ENCODE measurements at regions not wholly inside any gene's neighbourhood (a gene's known extent, or its start where the extent isn't known, plus 50 kb on each side); places are given as distances from the start of the nearest gene placed in this dataset.

DNA sequence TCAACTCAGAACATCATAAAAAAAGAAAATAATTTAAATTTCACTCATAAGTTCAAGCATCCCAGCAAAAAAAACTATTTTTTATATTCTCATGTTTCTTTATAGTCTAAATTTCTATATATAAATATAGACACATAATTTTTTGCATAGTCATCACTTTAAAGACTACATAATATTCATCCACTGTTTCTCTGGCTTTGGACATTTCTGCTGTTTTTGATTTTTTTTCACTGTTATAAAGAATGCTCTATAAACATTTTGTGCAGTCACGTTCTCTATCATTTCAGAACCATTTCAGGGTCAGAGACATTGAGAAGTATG, 59.7 kb upstream of the CLPB start:
- H3K4me3 ChIP-seq (ENCODE audit: low read length), result no peak overlapping the region
- no peak for DNase-seq (ENCODE audit: low read depth)
- TF ChIP-seq, protein P1, sequence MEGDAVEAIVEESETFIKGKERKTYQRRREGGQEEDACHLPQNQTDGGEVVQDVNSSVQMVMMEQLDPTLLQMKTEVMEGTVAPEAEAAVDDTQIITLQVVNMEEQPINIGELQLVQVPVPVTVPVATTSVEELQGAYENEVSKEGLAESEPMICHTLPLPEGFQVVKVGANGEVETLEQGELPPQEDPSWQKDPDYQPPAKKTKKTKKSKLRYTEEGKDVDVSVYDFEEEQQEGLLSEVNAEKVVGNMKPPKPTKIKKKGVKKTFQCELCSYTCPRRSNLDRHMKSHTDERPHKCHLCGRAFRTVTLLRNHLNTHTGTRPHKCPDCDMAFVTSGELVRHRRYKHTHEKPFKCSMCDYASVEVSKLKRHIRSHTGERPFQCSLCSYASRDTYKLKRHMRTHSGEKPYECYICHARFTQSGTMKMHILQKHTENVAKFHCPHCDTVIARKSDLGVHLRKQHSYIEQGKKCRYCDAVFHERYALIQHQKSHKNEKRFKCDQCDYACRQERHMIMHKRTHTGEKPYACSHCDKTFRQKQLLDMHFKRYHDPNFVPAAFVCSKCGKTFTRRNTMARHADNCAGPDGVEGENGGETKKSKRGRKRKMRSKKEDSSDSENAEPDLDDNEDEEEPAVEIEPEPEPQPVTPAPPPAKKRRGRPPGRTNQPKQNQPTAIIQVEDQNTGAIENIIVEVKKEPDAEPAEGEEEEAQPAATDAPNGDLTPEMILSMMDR (conservative IDR thresholded peaks at IDR 0.05; ENCODE audit: low read depth, low read length), result no peak

DNA sequence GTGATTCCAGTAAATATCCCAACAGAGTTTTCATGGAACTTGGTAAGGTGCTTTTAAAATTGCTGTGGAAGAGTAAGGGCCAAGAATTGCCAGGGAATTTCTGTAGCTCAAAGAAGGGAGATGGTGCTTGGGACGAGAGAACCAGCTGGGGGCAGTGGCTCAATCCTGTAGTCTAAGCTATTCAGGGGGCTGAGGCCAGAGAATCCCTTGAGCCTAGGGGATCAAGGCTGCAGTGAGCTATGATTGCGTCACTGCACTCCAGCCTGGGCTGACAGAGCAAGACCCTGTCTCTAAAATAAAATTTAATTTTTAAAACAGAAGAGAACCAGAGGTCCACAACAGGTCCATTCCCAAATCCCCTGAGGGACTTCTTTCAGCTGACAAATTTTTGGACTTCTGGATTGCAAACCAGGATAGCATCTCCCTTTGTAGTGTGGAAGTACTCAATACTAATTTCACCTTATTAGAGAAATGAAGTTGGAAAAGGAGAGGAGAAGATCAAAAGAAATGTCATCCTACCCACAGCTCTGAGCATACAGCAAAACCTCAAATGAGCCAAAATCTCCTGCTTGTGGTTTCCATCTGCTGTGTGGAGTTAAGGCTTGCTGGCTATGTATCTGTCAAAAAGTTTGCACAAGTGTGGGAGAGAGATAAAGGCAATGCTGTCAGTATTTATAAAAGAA, 59.2 kb upstream of the CLPB start:
- H3K4me3 ChIP-seq (ENCODE audit: low read length), result no peak overlapping the region
- TF ChIP-seq, protein P1 (conservative IDR thresholded peaks at IDR 0.05; ENCODE audit: low read depth, low read length), result no peak
- DNase-seq (ENCODE audit: low read depth), result no peak

DNA sequence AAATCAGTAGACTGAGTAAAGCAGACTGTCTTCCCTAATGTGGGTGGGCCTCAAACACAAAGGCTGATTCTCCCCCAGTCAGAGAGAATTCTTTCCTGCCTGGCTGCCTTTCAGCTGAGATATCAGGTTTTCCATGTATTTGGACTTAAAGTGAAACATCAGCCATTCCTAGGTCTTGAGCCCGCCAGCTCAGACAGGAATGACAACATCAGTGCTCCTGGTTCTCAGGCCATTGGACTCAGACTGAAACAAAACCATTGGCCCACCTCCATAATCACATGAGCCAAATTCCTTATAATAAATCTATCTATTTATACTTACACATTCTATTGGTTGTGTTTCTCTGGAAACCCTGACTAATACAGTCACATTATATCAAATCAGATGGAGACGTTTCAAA, 56.7 kb upstream of the CLPB start:
- TF ChIP-seq, protein P1 (conservative IDR thresholded peaks at IDR 0.05; ENCODE audit: low read depth, low read length), result no peak
- H3K4me3 ChIP-seq (ENCODE audit: low read length), result no peak overlapping the region
- DNase-seq (ENCODE audit: low read depth), result peak; percentile 57

All from retinal pigment epithelial cell (primary cell).